Thyroid gland (tissue), 4 donors: ENCODE measurements at regions not wholly inside any gene's neighbourhood (a gene's known extent, or its start where the extent isn't known, plus 50 kb on each side); places are given as distances from the start of the nearest gene placed in this dataset.

Experiments used
- DNase-seq, 2 donors: peaks; one replicate each; pipeline ENCODE4 v3.0.0-alpha.2; 2019
- H3K27ac ChIP-seq, 3 donors: fragments of 200-600 bp; sonication (generic); 1 replicate in 2 of 3; 2 replicates in 1 of 3; pipeline ENCODE4 v1.5.1; 2016 to 2019; ENCODE audit warnings: mild to moderate bottlenecking in 1 of 3, moderate library complexity in 1 of 3
- H3K27me3 ChIP-seq: fragments of 200-600 bp; sonication (generic); one replicate; pipeline ENCODE4 v1.5.1; 2019
- H3K36me3 ChIP-seq, 2 donors: fragments of 200-600 bp; sonication (generic); one replicate each; pipeline ENCODE4 v1.5.1; 2016 to 2019
- H3K4me1 ChIP-seq, 2 donors: fragments of 200-600 bp; sonication (generic); one replicate each; pipeline ENCODE4 v1.5.1; 2017 to 2019
- H3K4me3 ChIP-seq, 3 donors: fragments of 200-600 bp; sonication (generic); replicated peaks in 1 of 3; 1 replicate in 2 of 3; 2 replicates in 1 of 3; pipeline ENCODE4 v1.5.1; 2016; ENCODE audit warnings: mild to moderate bottlenecking in 1 of 3
- H3K9me3 ChIP-seq: fragments of 200-600 bp; sonication (generic); one replicate; pipeline ENCODE4 v1.5.1; 2017
- POLR2A ChIP-seq, 2 donors: fragments of 450-650 bp; IDR thresholded peaks; one replicate each; pipeline ENCODE4 v1.6.1; 2017; ENCODE audit warnings: antibody characterized with exemption in 2 of 2, mild to moderate bottlenecking in 2 of 2, moderate library complexity in 1 of 2
- WGBS, 2 donors: methylation state at CpG; one replicate each; pipeline ENCODE4 v1.1.5; 2017; 5-methylcytosine and 5-hydroxymethylcytosine counted together
- intact Hi-C: fragments of 100-400 bp; cut with DNase I; formaldehyde crosslinking; loops from one replicate; pipeline ENCODE4 v1.15.1; 2023
- TF ChIP-seq, protein P1 (sequence below), 6 experiments: fragments of 200-600 bp in 3 of 6; fragments of 450-650 bp in 3 of 6; sonication (generic) in 3 of 6; IDR thresholded peaks; one replicate each; pipeline ENCODE4 v1.5.1; 2016 to 2019; ENCODE audit warnings: antibody characterized with exemption in 6 of 6, mild to moderate bottlenecking in 2 of 6, inconsistent platforms in 1 of 6, moderate library complexity in 1 of 6

DNA sequence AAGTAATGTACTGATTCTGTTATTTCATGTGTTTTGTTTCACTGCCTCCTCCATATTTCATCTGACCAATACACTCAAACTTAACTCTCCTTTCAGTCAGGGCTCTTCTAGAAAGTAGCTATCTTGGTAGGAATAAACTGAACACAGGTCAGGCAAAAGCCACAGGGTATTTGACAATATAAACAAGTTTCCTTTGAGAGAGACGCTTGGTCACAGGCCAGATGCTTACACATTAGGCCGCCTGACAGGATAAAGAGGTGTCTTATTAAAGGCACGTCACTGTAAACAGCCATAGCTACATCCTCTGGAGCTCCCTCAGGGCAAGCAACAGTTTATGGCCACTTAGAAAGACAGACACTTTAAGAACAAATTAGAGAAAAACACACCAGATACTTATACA, 607.5 kb downstream of the SLC6A15 start:
- DNase-seq: no peak
- no peak for TF ChIP-seq POLR2A (IDR thresholded peaks at IDR 0.05)
- TF ChIP-seq, protein P1, sequence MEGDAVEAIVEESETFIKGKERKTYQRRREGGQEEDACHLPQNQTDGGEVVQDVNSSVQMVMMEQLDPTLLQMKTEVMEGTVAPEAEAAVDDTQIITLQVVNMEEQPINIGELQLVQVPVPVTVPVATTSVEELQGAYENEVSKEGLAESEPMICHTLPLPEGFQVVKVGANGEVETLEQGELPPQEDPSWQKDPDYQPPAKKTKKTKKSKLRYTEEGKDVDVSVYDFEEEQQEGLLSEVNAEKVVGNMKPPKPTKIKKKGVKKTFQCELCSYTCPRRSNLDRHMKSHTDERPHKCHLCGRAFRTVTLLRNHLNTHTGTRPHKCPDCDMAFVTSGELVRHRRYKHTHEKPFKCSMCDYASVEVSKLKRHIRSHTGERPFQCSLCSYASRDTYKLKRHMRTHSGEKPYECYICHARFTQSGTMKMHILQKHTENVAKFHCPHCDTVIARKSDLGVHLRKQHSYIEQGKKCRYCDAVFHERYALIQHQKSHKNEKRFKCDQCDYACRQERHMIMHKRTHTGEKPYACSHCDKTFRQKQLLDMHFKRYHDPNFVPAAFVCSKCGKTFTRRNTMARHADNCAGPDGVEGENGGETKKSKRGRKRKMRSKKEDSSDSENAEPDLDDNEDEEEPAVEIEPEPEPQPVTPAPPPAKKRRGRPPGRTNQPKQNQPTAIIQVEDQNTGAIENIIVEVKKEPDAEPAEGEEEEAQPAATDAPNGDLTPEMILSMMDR (IDR thresholded peaks at IDR 0.05): no peak
- Histone ChIP-seq H3K4me1 (no peaks in the 10 kb centered on the region), H3K4me3 (no peak overlapping the region), H3K27ac (no peak overlapping the region), H3K36me3 (no peaks in the 10 kb centered on the region), H3K27me3 (no peaks in the 10 kb centered on the region), H3K9me3 (no peaks in the 10 kb centered on the region)
- intact Hi-C loops: no loop called here
- 24 to 27% methylated on average over 3 of the region's 3 CpGs for WGBS, 2 donors

DNA sequence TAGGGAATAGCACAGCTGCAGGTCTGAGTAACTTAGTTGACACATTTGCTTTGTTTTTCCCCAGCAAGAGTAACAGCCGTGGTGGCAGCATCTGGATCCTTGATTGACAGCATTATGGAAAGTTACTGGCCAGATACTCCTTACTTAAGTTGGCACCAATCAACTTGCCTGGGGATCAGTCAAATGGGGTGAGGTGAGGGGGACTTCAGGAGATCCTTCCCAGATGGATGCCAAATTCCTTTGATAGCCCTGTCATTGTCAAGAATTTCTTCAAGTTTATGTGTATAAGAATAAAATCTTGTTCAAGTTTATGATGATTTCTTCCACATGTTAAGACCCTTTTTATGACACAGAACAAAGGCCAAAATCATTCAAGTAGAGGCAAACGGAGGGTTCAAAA, 618.4 kb downstream of the SLC6A15 start:
- no peak overlapping the region for H3K27ac ChIP-seq
- WGBS, 2 donors: 74 to 75% methylated on average over 2 of the region's 2 CpGs
- TF ChIP-seq, protein P1 (IDR thresholded peaks at IDR 0.05): no peak
- no peak for TF ChIP-seq POLR2A (IDR thresholded peaks at IDR 0.05)

DNA sequence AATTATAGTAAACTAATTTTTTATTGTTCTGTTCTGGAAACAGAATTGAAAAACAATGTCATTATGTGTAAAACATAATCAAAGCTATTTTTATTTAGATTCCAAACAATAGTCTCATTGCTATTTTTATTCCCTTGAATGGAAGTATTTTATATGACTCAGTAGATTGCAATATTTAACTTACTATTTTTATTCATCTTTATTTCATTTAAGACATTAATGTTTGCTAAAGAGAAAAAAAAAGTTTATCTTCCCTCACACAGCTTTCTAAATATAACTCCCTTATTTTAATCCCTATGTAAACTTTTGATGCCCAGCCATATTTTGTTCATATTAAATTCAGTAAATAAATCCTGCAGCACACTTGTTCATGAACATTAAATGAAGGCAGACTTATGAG, 622.4 kb downstream of the SLC6A15 start:
- TF ChIP-seq, protein P1 (IDR thresholded peaks at IDR 0.05): no peak
- TF ChIP-seq POLR2A (IDR thresholded peaks at IDR 0.05): no peak
- Histone ChIP-seq H3K9me3 (no peaks in the 10 kb centered on the region), H3K27ac (no peak overlapping the region), H3K27me3 (no peaks in the 10 kb centered on the region), H3K4me1 (no peaks in the 10 kb centered on the region), H3K36me3 (no peaks in the 10 kb centered on the region), H3K4me3 (no peak overlapping the region)
- intact Hi-C loops: no loop called here
- DNase-seq: no peak

More for the DNA sequence above, 618.4 kb downstream of the SLC6A15 start:
- H3K4me1 ChIP-seq: no peaks in the 10 kb centered on the region
- H3K36me3 ChIP-seq: no peaks in the 10 kb centered on the region
- DNase-seq: no peak
- H3K4me3 ChIP-seq: no peak overlapping the region
- intact Hi-C loops: no loop called here
- no peaks in the 10 kb centered on the region for H3K9me3 ChIP-seq
- H3K27me3 ChIP-seq: no peaks in the 10 kb centered on the region

DNA sequence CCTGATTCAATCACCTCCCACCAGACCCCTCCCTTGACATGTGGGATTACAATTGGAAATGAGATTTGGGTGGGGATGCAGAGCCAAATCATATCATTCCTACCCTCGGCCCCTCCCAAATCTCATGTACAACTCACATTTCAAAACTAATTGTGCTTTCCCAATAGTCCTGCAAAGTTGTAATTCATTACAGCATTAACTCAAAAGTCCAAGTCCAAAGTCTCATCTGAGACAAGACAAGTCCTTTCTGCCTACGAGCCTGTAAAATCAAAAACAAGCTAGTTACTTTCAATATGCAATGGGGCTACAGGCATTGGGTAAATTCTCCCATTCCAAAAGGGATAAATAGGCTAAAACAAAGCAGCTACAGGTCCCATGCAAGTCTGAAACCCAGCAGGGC, 634.6 kb downstream of the SLC6A15 start:
- Histone ChIP-seq H3K27ac (no peak overlapping the region), H3K4me1 (no peaks in the 10 kb centered on the region), H3K27me3 (no peaks in the 10 kb centered on the region), H3K9me3 (no peaks in the 10 kb centered on the region), H3K4me3 (no peak overlapping the region), H3K36me3 (no peaks in the 10 kb centered on the region)
- intact Hi-C loops: no loop called here
- WGBS, 2 donors: 89 to 91% methylated on average over 2 of the region's 2 CpGs
- no peak for DNase-seq
- TF ChIP-seq, protein P1 (IDR thresholded peaks at IDR 0.05): no peak
- no peak for TF ChIP-seq POLR2A (IDR thresholded peaks at IDR 0.05)

DNA sequence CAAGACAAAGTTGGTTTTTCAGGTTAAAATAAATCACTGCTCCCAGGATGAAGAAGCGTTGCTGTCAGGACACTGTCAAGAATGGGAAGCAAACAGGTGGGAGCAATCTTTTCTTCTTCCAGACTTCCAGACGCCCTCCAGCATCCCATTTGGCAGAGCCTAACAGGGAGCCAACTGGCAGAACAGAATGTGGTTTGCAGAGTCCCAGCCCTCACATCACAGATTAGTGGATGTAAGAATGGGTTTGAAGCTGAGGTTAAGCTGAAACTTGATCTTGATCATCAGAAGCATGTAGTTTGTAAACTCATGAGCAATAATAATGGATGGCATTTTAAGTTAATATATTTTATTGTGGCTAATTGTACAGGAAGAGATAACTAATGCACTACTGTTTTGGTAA, 636.4 kb downstream of the SLC6A15 start:
- no peaks in the 10 kb centered on the region for H3K9me3 ChIP-seq
- intact Hi-C loops: no loop called here
- H3K4me3 ChIP-seq: no peak overlapping the region
- no peak overlapping the region for H3K27ac ChIP-seq
- H3K4me1 ChIP-seq: no peaks in the 10 kb centered on the region
- no peak for TF ChIP-seq POLR2A (IDR thresholded peaks at IDR 0.05)
- TF ChIP-seq, protein P1 (IDR thresholded peaks at IDR 0.05): no peak
- WGBS, 2 donors: 70 to 75% methylated on average over 2 of the region's 2 CpGs
- no peak for DNase-seq
- no peaks in the 10 kb centered on the region for H3K27me3 ChIP-seq
- no peaks in the 10 kb centered on the region for H3K36me3 ChIP-seq
